Suppressor macrophage treated with lipopolysaccharide for 4 hours (primary cell): ENCODE measurements at regions not wholly inside any gene's neighbourhood (a gene's known extent, or its start where the extent isn't known, plus 50 kb on each side); places are given as distances from the start of the nearest gene placed in this dataset.

Experiments used
- DNase-seq: peaks from one replicate; pipeline ENCODE4 v3.0.0-alpha.2; 2020

DNA sequence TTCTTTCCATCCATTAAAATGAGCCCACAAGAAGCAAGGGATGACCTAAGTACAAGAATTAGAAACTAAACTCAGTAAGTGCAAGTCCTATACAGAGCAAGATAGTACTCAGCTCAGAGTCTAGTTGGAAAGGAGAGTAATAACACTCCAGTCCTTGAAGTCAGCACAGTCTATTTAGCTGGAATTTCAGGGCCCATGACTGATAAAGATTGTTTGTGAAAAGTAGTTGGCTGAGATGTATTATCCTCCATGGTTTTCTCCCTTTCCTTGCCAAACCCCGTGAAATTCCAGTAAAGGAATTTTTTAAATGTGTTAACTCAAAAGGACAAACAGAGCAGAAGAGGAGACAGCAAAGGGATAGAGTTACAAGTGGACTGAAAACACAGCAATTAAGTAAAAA is 127.2 kb upstream of the STT3B start:
- DNase-seq = no peak

DNA sequence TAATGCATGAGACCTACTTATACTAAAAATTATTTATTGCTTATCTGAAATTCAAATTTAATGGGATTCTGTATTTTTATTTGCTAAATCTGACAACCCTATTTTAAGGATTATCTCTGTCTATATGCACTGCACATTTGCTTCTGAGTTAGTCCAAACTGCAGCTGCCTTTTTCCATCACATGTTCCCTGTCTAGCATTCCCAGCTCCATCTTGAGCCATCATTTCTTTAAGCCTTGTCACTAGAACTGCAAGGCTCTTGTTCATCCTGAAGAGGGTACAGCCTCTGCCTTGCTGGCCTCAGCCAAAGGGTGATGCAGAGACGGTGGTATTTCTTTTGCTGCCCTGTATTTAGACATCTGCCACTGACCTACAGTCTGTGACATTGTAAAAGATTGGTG is 125.8 kb upstream of the STT3B start:
- no peak for DNase-seq

DNA sequence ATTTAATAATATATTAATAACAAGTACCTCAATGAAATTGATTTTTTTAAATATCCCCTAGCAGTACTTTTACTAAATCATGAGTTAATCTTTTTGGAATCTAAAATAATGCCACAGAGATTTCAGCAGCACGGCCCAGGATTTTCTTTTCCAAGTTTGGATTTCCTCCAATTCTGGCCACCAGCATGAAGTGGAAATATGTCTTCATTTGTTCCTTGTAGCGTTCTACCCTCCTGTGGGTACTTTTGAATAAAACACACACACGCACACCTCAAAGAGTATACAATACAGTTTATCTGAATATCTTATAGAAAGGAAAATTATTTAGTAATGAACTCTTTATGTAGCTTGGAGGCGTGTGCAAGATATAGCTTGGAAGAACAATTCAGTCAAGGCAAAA is 125.1 kb upstream of the STT3B start:
- no peak for DNase-seq

DNA sequence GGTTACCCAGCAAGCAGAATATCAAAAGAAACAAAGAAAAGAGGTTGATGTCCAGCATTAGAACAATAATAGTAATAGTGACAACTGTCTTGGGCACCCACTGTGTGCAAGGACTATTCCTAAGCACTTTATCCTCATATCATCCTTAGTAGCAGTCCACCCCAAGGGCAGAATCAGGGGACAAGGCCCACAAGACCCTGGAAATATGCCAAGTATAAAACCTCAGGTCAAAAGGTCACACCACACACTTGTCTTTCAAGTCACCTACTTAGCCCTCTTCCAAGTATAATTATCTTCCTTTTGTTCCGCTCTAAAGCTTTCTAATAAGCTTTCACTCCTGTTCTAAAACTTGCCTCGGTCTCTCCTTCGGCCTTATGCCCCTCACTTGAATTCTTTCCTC is 124.0 kb upstream of the STT3B start:
- no peak for DNase-seq

DNA sequence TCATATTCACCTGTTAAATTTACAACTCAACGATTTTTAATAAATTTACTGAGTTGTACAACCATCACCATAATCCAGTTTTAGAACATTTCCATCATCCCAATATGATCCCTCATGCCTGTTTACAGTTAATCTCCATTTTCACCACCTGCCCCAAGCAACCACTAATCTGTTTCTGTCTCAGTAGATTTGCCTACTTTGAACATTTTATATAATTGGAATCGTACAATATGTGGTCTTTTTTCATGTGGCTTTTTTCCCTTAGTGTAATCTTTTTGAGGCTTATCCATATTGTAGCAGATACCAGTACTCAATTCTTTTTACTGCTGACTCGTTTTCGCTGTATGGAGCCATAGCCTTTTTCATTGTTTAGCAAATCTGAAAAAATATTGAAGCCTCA is 123.3 kb upstream of the STT3B start:
- DNase-seq = no peak

DNA sequence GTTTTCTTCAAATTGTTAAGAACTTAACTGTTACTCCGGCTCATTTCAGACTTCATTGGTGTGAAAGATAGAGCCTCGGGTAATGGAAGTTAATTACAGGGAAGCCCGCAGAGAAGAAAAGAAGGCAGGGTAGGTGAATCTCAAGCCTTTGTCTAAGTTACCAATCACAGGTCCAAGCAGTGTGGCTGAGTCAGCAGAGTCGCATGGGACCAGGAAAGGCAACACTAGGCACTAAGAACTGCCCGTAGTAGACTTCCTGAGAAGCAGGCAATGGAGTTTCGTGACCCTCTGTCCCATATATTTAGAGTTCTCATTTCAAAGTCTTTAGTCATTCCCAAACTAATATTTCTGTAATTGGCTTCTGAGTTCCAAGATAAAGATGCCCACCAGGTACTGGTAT is 122.9 kb upstream of the STT3B start:
- no peak for DNase-seq

DNA sequence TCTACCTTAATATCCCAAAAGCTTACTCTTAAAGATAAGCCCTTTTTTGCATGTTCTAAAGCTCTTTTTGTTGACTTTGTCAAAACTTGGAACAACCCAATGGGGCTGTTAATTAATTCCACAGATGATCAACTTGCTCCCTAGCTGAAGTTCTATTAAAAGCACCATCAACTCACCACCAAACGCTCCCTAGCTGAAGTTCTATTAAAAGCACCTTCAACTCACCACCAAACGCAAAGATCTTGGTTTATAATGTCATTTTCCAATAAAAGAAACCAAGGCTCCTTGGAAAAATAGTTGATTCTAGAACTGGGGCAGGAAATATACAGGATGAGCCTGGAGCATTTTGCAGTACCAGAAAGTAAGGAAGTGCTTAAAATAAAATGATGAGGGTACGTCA is 122.3 kb upstream of the STT3B start:
- no peak for DNase-seq

DNA sequence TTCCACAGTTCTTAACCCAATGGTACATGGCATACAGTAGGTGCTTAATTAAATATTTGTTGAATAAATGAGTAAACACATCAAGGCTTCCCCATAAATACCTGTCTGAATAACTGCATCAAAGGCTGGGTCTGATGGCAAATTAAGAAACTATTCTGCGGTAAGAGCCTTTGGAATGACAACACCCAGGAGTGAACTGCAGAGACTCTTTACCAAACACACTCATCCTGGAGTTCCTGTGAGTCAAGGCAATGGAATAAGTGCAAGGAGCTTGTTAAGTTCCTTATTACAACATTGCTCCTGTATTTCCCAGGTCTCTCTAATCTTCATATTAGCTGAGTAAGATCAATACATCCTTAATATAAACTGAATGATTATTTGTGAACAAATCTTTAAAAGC is 119.9 kb upstream of the STT3B start:
- DNase-seq = no peak

DNA sequence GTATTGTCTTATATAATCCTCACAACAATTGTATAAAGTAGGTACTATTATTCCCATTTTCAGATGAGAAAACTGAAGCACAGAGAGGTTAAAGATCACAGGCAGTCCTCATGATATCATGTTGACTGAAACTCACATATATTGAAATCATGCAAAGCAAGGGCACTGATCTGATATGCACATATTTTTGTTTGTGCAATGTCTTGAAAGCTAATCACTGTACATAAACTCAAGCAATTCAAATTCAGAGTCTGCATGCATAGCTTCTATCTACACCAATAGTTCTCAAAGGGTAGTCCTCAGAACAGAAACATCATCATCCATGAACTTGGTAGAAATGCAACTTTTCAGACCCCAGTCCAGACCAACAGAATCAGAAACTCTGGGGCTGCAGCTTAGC is 119.2 kb upstream of the STT3B start:
- no peak for DNase-seq

DNA sequence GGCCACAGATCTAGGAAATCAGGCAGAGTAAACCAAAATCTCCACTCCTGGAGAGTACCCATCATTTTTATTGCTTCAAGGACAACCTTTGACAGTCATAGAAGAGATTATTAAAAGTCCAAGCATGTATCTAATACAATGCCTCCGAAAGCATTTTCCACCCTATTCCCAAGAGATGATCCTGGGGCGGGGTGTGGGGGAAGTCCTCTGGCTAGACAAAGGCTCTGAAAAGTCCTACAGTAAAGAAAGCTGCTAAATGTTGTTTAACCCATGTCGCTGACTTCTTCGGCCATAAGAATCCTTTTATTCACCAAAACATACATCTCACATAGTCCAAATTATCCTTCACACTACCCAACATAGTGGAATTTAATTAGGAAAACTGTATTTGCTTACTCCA is 115.7 kb upstream of the STT3B start:
- DNase-seq = no peak

DNA sequence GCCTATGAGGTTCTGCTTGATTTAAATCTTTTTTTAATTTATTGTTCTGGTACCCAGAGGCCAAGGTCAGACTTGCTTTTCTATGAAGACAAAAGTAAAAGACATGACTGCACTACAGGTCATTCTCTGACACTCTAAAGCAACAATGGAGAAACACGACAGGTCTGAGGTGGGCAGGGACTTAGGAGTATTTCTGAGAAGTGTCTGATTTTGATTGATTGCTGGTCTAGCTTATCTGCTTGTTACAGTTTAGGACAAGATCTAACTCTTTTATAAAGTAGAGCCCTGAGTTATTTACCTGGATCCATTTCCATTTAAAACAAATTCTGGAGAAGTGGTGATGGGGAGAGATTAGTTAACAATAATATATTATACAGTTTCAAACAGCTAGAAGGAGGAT is 115.2 kb upstream of the STT3B start:
- no peak for DNase-seq

DNA sequence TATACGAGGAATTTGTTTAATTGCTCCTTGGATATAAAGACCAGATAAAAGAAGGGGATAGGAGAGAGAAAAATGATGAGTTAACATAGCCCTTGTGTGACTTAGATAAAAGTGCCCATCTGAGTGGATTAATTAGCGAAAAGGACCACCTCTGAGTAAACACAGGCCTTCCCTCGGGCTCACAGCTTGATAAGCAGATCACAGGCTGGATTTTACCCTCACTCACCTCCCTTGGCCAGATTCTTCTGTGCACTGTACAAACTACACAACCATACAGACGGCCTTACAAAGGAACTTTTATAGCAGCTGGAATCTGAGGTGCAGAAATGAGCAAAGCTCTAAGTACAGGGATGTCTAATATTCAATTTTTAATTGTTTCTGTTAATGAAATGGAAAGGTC is 112.4 kb upstream of the STT3B start:
- no peak for DNase-seq

DNA sequence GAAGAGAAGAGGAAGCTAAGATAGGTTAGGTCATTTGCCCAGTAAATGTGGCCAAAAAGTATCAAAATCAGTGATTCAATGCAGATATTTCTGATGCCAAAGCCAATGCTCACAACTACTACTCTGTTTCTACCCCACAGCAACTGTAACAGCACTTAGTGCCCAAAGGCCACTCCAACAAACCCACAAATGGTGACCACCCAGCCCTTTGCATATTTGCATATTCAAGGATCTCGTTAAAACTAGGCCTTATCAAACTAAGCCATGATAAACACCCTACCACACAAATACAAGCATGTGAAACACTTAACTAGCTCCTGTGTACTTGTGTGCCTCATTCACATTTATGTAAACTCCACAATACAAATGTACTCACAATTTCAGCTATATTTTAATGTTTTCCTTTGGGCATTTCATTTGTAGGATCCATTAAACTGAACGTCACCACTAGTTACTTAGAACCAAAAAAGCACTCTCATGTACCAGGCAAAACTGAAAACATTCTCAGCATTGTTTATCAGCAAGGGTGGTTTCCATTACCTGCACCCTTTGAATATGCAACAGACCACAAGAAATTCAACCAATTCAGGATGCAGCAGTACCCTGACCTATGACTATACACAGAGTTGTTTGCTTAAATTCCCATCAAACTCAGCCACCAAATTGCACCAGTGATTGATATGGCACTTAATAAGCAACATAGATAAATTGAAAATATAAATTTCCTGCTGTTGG is 111.2 kb upstream of the STT3B start:
- no peak for DNase-seq

DNA sequence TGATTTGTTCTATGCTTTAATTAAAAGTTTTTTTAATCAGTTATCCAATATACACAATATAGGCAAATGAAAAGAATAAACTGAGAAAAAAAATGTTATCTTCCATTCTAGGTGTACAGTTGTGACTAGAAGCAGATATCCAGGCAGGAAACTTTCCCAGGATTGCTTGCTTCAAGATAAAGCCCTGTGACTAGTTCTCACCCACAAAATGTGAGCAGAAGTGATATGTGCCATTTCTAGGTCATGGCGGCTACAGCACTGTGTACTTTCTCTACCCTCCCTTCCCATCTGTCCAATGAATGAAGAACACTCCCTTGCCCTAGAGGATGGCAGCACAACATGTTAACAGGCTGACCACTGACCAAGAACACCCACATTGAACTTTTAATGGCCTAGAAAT is 110.5 kb upstream of the STT3B start:
- no peak for DNase-seq

DNA sequence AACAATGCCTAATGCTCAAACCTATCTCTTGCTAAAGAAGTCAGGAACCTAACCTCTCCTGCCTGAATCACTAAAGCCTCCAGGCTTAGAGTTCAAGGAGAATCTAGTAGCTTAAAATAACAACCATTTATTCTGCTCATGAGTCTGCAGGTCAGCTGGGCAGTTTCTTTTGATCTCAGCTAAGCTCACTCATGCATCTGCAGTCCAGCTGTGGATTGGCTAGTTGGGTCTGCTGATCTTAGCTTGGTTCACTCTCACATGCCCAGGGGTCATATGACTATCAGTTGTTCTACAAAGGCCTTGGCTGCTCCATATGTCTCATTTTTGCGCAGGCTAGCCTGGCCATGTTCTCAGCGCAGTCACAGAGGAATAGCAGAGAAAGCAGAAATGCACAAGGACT is 109.2 kb upstream of the STT3B start:
- peak; percentile 9 for DNase-seq

DNA sequence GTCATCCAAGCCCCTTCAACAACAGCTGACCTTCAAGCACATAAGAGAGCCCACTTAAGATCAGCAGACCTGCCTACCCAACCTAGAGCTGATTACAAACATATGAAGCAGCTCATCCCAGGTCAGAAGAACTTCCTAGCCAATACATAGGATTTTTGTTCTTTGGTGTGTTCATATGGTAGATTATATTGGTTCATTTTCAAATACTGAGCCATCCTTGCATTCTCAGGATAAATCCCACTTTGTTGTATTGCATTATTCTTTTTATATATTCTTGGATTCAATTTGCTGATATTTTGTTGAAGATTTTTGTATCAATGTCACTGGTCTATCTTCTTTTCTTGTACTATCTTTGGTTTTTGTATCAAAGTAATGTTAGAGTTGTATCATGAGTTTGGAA is 107.3 kb upstream of the STT3B start:
- no peak for DNase-seq

DNA sequence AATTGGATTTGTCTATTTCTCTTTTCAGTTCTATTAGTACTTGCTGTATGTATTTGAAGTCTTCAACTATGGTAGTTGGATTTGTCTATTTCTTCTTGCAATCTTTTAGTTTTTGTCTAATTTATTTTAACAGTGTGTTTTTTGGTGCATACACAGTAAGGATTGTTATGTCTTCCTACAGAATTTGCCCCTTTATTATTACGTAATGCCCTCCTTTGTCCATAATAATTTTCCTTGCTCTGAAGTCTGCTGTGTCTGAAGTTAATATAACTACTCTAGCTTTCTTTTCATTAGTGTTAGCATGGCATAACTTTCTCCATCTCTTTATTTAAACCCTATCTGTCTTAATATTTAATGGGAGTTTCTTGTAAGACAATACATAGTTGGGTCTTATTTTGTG is 105.1 kb upstream of the STT3B start:
- DNase-seq = no peak

DNA sequence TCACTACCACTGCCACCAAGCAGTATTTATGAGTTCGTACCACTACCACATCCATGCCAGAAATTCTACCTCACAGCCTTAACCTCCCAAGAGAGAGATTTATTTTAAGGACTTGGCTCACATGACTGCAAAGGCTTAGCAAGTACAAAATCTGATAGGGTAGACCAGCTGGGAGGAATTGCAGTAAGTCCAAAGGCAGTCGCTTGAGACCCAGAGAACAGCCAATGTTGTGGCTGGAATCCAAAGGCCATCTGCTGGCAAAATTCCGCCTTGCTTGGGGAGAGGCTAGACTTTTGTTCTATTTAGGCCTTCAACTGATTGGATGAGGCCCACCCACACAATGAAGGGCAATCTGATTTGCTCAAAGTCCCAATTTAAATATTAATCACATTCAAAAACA is 101.4 kb upstream of the STT3B start:
- no peak for DNase-seq

DNA sequence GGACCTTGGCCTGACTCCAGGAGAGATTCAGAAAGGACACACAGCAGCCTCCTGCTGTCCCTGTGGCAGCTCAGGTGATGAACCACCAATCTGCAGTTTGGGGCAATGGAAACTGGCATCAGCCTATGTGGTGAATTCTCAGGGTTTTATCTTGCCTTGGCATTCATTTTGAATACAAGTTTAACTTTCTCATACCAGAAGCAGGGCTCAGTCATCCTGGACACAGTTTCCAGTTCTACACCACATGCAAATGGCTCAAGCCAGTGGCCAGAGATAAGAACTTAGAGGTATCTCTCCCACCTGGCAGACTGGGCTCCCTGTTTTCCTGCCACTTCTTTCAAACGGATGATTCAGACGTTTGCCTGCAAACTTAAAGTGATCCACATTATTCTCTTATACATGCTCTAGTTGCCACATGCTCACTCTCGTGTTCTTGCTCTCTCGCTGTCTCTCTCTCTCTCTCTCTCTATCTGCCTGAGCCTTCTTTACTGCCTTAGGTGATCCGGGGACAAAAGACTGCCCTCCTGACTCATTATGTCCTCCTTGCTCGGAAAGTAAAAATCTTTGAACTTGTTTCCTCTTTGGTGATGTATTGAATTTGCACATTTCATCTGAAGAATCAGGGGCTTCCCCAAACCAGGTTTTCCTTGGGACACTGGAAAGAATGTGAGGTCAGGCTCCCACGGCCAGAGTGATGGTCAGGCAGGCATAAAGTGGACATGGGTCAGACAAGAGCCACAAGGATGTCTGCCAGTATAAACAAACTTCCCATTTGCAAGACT is 99.6 kb upstream of the STT3B start:
- DNase-seq = no peak

DNA sequence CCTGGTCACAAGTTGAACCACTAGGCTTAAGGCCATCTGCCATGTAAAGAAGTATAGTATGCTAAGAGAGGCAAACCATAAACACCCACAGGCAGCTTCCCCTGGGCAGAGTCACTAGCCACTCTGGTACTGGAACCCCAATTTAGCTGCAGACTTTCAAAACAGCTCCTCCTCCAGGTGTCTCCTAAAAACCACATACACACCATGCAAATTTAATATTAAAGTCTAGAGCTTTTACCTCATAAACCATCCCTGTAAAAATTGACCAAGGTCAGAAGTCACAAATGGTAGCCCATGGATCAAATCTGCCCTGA is 99.1 kb upstream of the STT3B start:
- no peak for DNase-seq

DNA sequence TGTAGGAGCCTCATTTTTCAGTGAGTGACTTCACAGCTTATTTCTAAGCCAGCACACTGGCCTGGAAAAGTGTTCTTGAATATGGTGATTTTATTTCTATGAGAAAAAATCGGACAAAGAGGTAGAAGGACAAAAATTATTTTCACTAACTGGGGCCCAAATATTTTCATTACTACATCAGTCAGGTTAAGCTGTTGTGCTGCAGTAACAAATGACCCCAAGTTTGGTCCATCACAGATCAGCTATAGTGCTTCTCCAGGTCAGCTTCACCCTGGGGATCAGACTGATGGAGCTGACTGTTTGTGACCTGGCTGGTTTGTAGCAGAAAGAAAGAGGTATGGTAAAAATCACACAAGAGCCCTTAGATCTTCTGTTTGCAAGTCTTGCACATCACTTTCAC is 97.9 kb upstream of the STT3B start:
- no peak for DNase-seq

DNA sequence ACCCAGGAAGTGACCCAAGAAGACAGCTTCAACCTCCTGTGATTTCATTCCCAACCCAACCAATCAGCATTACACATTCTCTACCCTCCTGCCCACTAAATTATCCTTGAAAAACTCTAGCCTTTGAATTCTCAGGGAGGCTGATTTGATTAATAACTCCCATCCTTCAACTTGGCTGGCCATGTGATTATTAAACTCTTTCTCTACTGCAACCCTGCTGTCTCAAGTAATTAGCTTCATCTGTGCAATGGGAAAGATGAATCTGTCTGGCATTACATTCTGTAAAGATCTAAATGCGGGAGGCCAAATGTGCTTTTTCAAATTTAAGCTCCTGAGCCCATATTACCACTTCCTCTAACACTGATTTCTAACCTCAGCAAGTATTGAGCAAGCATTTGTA is 95.9 kb upstream of the STT3B start:
- no peak for DNase-seq

DNA sequence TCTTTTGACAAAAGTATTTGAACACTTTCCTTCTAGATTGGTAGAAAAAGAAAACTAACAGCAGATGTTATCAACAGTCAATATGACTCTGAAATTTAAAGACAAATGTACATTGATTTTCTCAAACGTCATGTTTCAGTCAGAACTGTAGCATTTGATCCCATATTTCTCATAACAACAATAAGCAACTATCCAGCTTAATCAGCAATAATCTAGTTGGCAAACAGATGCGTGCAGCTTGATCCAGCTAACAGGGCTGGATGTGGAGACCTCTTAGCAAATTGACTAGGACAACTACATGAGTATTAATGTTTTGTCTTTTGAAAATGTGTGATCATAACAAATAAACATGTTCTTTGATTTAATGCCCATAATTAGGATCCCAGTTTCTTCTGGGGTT is 94.0 kb upstream of the STT3B start:
- DNase-seq = no peak

DNA sequence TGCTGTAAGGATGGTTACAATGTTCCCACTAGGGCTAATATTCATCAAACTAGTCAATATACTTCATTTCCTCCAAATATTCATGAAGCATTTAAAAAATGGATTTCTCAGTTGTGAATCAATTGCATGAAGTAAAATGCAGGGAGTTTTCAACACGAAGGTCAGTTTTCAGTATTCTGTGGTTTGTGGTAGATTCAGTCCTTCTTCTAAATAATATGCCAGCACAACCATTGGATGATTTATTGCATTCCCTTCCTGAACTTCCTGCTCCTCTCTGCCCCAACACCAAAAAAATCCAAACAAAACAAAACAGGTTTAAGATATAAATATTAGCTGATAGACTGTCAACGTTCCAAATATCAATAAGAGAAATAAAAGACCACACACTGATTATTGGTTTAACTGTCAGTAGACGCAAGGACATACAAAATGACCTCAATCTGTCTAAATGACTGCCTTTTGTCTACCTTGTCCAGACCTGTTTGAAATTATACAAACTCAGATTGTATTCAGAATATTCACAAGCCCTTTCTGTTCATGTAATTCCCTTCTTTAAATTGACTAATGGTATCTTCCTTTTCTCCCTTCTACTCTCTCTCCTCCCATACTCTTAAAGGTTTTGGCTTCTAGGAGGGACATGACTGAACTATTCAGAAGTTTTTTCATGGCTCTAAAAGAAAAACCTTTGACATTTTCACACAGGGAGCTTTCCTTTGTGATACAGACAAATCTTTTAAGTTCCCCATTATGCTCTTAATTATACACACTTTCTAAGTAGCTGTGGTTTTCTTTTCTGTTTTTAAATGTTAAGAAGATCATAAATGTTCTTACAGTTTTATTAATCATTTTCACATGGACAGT is 92.6 kb upstream of the STT3B start:
- DNase-seq = no peak
